A549 (cell line): ENCODE measurements at regions not wholly inside any gene's neighbourhood (a gene's known extent, or its start where the extent isn't known, plus 50 kb on each side); places are given as distances from the start of the nearest gene placed in this dataset.

Source experiments
- ATAC-seq, 2 experiments: fragments of 200-7000 bp in 1 of 2; fragments of >200 bp in 1 of 2; cut with Nextera tagmentation in 1 of 2; cut with Tn5 transposase in 1 of 2; 3 replicates each; pipeline versions ENCODE4 v1.8.0 to v1.9.1; 2018 to 2020; ENCODE audit warnings: mild to moderate bottlenecking in 1 of 2, moderate library complexity in 1 of 2
- CTCF ChIA-PET: fragments of 300-600 bp; sonication (Branson Sonifier 250); formaldehyde crosslinking; extraction: SDS; loops from one replicate; lab custom pipeline; 2021; ENCODE audit warnings: antibody characterized with exemption, inconsistent platforms; lab: Yijun Ruan, JAX
- POLR2A ChIA-PET: fragments of 350-600 bp; formaldehyde crosslinking; extraction: SDS; loops from one replicate; lab custom pipeline; 2021; ENCODE audit warnings: antibody characterized with exemption, inconsistent platforms; lab: Yijun Ruan, JAX
- DNase-seq, 2 experiments: peaks; one replicate each; pipeline versions ENCODE4 v3.0.0 to v3.0.0-alpha.2; 2011 to 2016; ENCODE audit warnings: low read depth in 1 of 2, low spot score in 1 of 2
- FAIRE-seq: peaks from 2 replicates; lab custom pipeline; 2011; peaks lifted over from hg19 to GRCh38; lab: Jason Lieb, UNC
- H3K27ac ChIP-seq, 2 experiments: fragments of >200 bp; sonication (Bioruptor Twin); formaldehyde crosslinking; 3 replicates each; pipeline ENCODE4 v1.5.1; 2016 to 2017
- H3K4me1 ChIP-seq: fragments of >200 bp; sonication (Bioruptor Twin); formaldehyde crosslinking; 3 replicates; pipeline ENCODE4 v1.6.1; 2016
- H3K4me2 ChIP-seq: fragments of >200 bp; sonication (Bioruptor Twin); formaldehyde crosslinking; 3 replicates; pipeline ENCODE4 v1.6.1; 2016
- H3K4me3 ChIP-seq: fragments of >200 bp; sonication (Bioruptor Twin); formaldehyde crosslinking; 3 replicates; pipeline ENCODE4 v1.5.1; 2016
- H3K9me3 ChIP-seq: fragments of >200 bp; sonication (Bioruptor Twin); formaldehyde crosslinking; 3 replicates; pipeline ENCODE4 v1.6.1; 2016
- BHLHE40 ChIP-seq: IDR thresholded peaks from 2 replicates; pipeline ENCODE4 v1.6.1; 2012; ENCODE audit warnings: low read depth, low read length, inconsistent platforms
- CBX8 ChIP-seq: fragments of 200-600 bp; sonication (generic); IDR thresholded peaks from 2 replicates; pipeline ENCODE4 v1.6.1; 2016
- CEBPB ChIP-seq, 2 experiments: fragments of >200 bp in 1 of 2; sonication (Bioruptor Twin) in 1 of 2; formaldehyde crosslinking in 1 of 2; IDR thresholded peaks; 2 replicates each; pipeline ENCODE4 v1.6.1; 2012 to 2016
- CHD2 ChIP-seq: fragments of 150-350 bp; IDR thresholded peaks from 2 replicates; pipeline ENCODE4 v1.6.1; 2014; ENCODE audit warnings: low read length; ENCODE audit not compliant: partially characterized antibody
- EHF ChIP-seq: fragments of 250-450 bp; sonication (Bioruptor Pico); IDR thresholded peaks from 2 replicates; pipeline ENCODE4 v1.5.0; 2020; ENCODE audit warnings: mild to moderate bottlenecking
- EP300 ChIP-seq, 2 experiments: fragments of >200 bp; sonication (Bioruptor Twin); formaldehyde crosslinking; IDR thresholded peaks; 2 replicates in 1 of 2; 3 replicates in 1 of 2; pipeline ENCODE4 v1.6.1; 2016 to 2017
- ESRRA ChIP-seq: fragments of 150-350 bp; IDR thresholded peaks from 2 replicates; pipeline ENCODE4 v1.6.1; 2014; ENCODE audit warnings: mild to moderate bottlenecking, low read length, borderline replicate concordance
- FOXS1 ChIP-seq: fragments of 250-450 bp; sonication (Bioruptor Pico); IDR thresholded peaks from 2 replicates; pipeline ENCODE4 v1.5.0; 2020; ENCODE audit warnings: mild to moderate bottlenecking, moderate library complexity
- GATA3 ChIP-seq: IDR thresholded peaks from 2 replicates; pipeline ENCODE4 v1.6.1; 2012; ENCODE audit warnings: borderline replicate concordance
- HDAC2 ChIP-seq: fragments of 200-600 bp; sonication (generic); IDR thresholded peaks from 2 replicates; pipeline ENCODE4 v1.6.1; 2016
- HEYL ChIP-seq: fragments of 250-450 bp; sonication (Bioruptor Pico); IDR thresholded peaks from 2 replicates; pipeline ENCODE4 v1.8.0; 2021; ENCODE audit warnings: mild to moderate bottlenecking, moderate library complexity
- HOXA7 ChIP-seq: fragments of 250-450 bp; sonication (Bioruptor Pico); IDR thresholded peaks from 2 replicates; pipeline ENCODE4 v1.5.0; 2020; ENCODE audit warnings: mild to moderate bottlenecking, moderate library complexity
- HOXB13 ChIP-seq: fragments of 250-450 bp; sonication (Bioruptor Pico); IDR thresholded peaks from 2 replicates; pipeline ENCODE4 v1.5.0; 2020; ENCODE audit warnings: low read depth, mild to moderate bottlenecking, moderate library complexity
- HOXB5 ChIP-seq: fragments of 250-450 bp; sonication (Bioruptor Pico); IDR thresholded peaks from 2 replicates; pipeline ENCODE4 v1.5.0; 2020; ENCODE audit warnings: mild to moderate bottlenecking, moderate library complexity
- JUNB ChIP-seq: fragments of >200 bp; sonication (Bioruptor Twin); formaldehyde crosslinking; IDR thresholded peaks from 2 replicates; pipeline ENCODE4 v1.6.1; 2016
- MAFK ChIP-seq: fragments of 450-650 bp; IDR thresholded peaks from 2 replicates; pipeline ENCODE4 v1.6.1; 2014; ENCODE audit not compliant: partially characterized antibody
- MAZ ChIP-seq: fragments of 150-350 bp; IDR thresholded peaks from 2 replicates; pipeline ENCODE4 v1.6.1; 2014; ENCODE audit warnings: antibody characterized with exemption, low read depth, low read length, borderline replicate concordance
- NFE2L2 ChIP-seq: fragments of 150-350 bp; conservative IDR thresholded peaks from 2 replicates; pipeline ENCODE4 v1.6.1; 2014; ENCODE audit warnings: low read length
- NR3C1 ChIP-seq: fragments of >200 bp; sonication (Bioruptor Twin); formaldehyde crosslinking; IDR thresholded peaks from 3 replicates; pipeline ENCODE4 v1.6.1; 2017
- PHF8 ChIP-seq: fragments of 200-600 bp; sonication (generic); IDR thresholded peaks from 2 replicates; pipeline ENCODE4 v1.6.1; 2016; ENCODE audit warnings: low read depth, mild to moderate bottlenecking, antibody characterized with exemption, moderate library complexity, borderline replicate concordance
- POLR2A ChIP-seq: IDR thresholded peaks from 2 replicates; pipeline ENCODE4 v1.6.1; 2012; ENCODE audit warnings: mild to moderate bottlenecking, low read length
- RARB ChIP-seq: fragments of 250-450 bp; sonication (Bioruptor Pico); IDR thresholded peaks from 2 replicates; pipeline ENCODE4 v1.8.0; 2021; ENCODE audit warnings: mild to moderate bottlenecking, moderate library complexity
- RCOR1 ChIP-seq: fragments of 150-350 bp; IDR thresholded peaks from 2 replicates; pipeline ENCODE4 v1.6.1; 2014; ENCODE audit warnings: antibody characterized with exemption, low read length, low read depth
- SREBF2 ChIP-seq: fragments of 450-650 bp; IDR thresholded peaks from 2 replicates; pipeline ENCODE4 v1.6.1; 2014; ENCODE audit warnings: mild to moderate bottlenecking, moderate library complexity
- ZNF302 ChIP-seq: fragments of 250-450 bp; sonication (Bioruptor Pico); IDR thresholded peaks from 2 replicates; pipeline ENCODE4 v1.9.0; 2021; ENCODE audit warnings: inconsistent platforms, mild to moderate bottlenecking, moderate library complexity
- ZSCAN20 ChIP-seq: fragments of 250-450 bp; sonication (Bioruptor Pico); IDR thresholded peaks from 2 replicates; pipeline ENCODE4 v1.8.0; 2022; ENCODE audit warnings: mild to moderate bottlenecking, moderate library complexity
- WGBS: methylation state at CpG from one replicate; pipeline ENCODE4 v1.1.6; 2017; ENCODE audit errors: missing lambda C conversion rate; 5-methylcytosine and 5-hydroxymethylcytosine counted together
- TF ChIP-seq, protein P1 (sequence below): IDR thresholded peaks from 2 replicates; pipeline ENCODE4 v1.6.1; 2012; ENCODE audit warnings: low read depth, borderline replicate concordance
- TF ChIP-seq, protein P2 (sequence below): IDR thresholded peaks from 2 replicates; pipeline ENCODE4 v1.6.1; 2012
- TF ChIP-seq, protein P3 (sequence below): fragments of 200-600 bp; sonication (generic); IDR thresholded peaks from 2 replicates; pipeline ENCODE4 v1.6.1; 2016; ENCODE audit warnings: antibody characterized with exemption, mild to moderate bottlenecking, moderate library complexity
- TF ChIP-seq, protein P4 (sequence below): fragments of 250-450 bp; sonication (Bioruptor Pico); IDR thresholded peaks from 2 replicates; pipeline ENCODE4 v1.5.0; 2021; ENCODE audit warnings: mild to moderate bottlenecking, moderate library complexity, borderline replicate concordance

DNA sequence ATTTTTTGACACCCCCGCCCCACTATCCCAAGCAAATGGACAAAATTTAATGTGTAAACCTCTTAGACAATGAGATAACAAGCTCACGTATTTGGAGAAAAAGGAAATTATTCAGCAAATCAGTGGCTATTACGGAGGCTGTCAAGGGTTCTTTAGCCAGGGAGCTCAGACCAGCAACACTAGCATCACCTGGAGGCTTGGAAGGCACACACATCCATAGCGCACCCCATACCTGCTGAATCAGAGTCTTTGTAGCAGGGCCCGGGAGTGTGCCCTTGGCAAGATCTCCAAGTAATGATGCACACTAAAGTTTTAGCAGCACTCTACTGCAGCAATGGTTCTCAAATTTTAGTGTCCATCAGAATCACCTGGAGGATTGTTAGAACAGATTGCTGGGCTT is 223.2 kb upstream of the BTBD3 start (continued):
- TF ChIP-seq CBX8 (no peak), ZSCAN20 (no peak)

DNA sequence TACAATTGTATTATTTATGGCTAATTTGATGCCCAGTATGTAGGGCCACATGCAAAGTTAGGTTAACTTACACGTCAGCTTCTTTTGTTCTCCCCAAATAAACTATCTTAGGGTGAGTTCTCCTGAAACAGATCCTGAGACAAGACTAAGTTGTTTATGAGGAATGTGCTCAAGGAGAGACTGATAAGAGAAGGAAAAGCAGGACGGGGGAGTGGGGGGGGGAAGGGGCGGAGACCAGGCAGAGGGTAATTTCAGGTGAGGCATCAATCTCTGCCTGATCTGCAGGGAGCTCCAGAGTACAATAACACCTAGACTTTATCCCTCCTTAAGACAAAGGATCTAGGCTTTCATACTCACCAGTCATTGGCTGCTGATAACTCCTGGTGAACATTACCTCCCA is 220.6 kb upstream of the BTBD3 start:
- no peak overlapping the region for H3K27ac ChIP-seq

DNA sequence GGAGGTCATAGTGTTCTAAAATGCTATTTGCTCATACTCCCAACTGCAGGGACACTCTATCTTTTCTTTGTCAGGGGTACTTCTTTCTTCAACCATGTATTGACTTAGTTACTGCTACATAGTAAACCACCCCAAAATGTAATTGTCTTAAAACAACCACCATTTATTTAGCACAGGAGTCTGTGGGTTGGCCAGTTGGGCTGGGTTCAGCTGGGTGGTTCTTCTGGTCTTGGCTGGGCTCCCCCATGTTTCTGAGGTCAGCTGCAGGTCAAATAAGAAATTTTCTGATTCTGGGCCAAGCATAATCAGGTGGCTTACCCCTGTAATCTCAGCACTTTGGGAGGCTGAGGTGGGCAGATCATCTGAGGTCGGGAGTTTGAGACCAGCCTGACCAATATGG is 220.0 kb upstream of the BTBD3 start:
- Histone ChIP-seq H3K4me3 (no peak overlapping the region), H3K4me1 (no peaks in the 10 kb centered on the region), H3K4me2 (no peak overlapping the region), H3K9me3 (0 out of 3 replicates have a peak, but pooled peaks cover 3% of the 10 kb centered on the region), H3K27ac (no peak overlapping the region)
- WGBS = 0% methylated on average over 1 of the region's 1 CpG
- ATAC-seq = no peak
- no peak for FAIRE-seq
- TF ChIP-seq POLR2A = no peak
- TF ChIP-seq NFE2L2 = no peak
- TF ChIP-seq, protein P1, sequence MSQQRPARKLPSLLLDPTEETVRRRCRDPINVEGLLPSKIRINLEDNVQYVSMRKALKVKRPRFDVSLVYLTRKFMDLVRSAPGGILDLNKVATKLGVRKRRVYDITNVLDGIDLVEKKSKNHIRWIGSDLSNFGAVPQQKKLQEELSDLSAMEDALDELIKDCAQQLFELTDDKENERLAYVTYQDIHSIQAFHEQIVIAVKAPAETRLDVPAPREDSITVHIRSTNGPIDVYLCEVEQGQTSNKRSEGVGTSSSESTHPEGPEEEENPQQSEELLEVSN = no peak
- TF ChIP-seq HEYL (CRISPR knock-in tag) = no peak
- TF ChIP-seq EHF (CRISPR knock-in tag) = no peak
- no peak for TF ChIP-seq JUNB
- TF ChIP-seq FOXS1 (CRISPR knock-in tag) = no peak
- TF ChIP-seq PHF8 = no peak
- no peak for TF ChIP-seq ZSCAN20
- TF ChIP-seq CEBPB (IDR thresholded peaks at IDR 0.05) = no peak
- no peak for TF ChIP-seq ESRRA
- no peak for TF ChIP-seq GATA3
- no peak for TF ChIP-seq EP300 (IDR thresholded peaks at IDR 0.05)
- TF ChIP-seq, protein P2, sequence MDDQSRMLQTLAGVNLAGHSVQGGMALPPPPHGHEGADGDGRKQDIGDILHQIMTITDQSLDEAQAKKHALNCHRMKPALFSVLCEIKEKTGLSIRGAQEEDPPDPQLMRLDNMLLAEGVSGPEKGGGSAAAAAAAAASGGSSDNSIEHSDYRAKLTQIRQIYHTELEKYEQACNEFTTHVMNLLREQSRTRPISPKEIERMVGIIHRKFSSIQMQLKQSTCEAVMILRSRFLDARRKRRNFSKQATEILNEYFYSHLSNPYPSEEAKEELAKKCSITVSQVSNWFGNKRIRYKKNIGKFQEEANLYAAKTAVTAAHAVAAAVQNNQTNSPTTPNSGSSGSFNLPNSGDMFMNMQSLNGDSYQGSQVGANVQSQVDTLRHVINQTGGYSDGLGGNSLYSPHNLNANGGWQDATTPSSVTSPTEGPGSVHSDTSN = no peak
- ChIA-PET CTCF (interaction anchor here (1.3 kb wide), 1 partner anchor 10 kb away, joined by 3 read pairs; no protein-coding TSS in a partner anchor), POLR2A (no interaction called here)
- no peak for DNase-seq

More for the DNA sequence above, 220.6 kb upstream of the BTBD3 start:
- ATAC-seq = no peak
- no peak for FAIRE-seq
- TF ChIP-seq HOXB5 = no peak
- TF ChIP-seq SREBF2 = no peak
- TF ChIP-seq CHD2 = no peak
- no peak for TF ChIP-seq HOXB13 (CRISPR knock-in tag)
- TF ChIP-seq, protein P3, sequence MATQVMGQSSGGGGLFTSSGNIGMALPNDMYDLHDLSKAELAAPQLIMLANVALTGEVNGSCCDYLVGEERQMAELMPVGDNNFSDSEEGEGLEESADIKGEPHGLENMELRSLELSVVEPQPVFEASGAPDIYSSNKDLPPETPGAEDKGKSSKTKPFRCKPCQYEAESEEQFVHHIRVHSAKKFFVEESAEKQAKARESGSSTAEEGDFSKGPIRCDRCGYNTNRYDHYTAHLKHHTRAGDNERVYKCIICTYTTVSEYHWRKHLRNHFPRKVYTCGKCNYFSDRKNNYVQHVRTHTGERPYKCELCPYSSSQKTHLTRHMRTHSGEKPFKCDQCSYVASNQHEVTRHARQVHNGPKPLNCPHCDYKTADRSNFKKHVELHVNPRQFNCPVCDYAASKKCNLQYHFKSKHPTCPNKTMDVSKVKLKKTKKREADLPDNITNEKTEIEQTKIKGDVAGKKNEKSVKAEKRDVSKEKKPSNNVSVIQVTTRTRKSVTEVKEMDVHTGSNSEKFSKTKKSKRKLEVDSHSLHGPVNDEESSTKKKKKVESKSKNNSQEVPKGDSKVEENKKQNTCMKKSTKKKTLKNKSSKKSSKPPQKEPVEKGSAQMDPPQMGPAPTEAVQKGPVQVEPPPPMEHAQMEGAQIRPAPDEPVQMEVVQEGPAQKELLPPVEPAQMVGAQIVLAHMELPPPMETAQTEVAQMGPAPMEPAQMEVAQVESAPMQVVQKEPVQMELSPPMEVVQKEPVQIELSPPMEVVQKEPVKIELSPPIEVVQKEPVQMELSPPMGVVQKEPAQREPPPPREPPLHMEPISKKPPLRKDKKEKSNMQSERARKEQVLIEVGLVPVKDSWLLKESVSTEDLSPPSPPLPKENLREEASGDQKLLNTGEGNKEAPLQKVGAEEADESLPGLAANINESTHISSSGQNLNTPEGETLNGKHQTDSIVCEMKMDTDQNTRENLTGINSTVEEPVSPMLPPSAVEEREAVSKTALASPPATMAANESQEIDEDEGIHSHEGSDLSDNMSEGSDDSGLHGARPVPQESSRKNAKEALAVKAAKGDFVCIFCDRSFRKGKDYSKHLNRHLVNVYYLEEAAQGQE = no peak
- no peak for TF ChIP-seq HDAC2
- no peak for TF ChIP-seq ESRRA
- TF ChIP-seq, protein P4, sequence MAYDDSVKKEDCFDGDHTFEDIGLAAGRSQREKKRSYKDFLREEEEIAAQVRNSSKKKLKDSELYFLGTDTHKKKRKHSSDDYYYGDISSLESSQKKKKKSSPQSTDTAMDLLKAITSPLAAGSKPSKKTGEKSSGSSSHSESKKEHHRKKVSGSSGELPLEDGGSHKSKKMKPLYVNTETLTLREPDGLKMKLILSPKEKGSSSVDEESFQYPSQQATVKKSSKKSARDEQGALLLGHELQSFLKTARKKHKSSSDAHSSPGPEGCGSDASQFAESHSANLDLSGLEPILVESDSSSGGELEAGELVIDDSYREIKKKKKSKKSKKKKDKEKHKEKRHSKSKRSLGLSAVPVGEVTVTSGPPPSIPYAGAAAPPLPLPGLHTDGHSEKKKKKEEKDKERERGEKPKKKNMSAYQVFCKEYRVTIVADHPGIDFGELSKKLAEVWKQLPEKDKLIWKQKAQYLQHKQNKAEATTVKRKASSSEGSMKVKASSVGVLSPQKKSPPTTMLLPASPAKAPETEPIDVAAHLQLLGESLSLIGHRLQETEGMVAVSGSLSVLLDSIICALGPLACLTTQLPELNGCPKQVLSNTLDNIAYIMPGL (CRISPR knock-in tag) = no peak
- TF ChIP-seq CEBPB (IDR thresholded peaks at IDR 0.05) = no peak
- TF ChIP-seq HEYL (CRISPR knock-in tag) = no peak
- no peak for TF ChIP-seq POLR2A
- TF ChIP-seq BHLHE40 = no peak
- no peak for TF ChIP-seq NR3C1
- no peak for TF ChIP-seq MAFK
- TF ChIP-seq HOXA7 (CRISPR knock-in tag) = no peak
- TF ChIP-seq ZNF302 (CRISPR knock-in tag) = no peak
- no peak for TF ChIP-seq MAZ
- no peak for TF ChIP-seq RARB (CRISPR knock-in tag)
- no peak for TF ChIP-seq RCOR1
- TF ChIP-seq, all 56 proteins: peak for 0
- 19% methylated on average over 3 of the region's 3 CpGs for WGBS
- CTCF ChIA-PET = no interaction called here
- Histone ChIP-seq H3K4me3 (no peak overlapping the region), H3K4me1 (no peaks in the 10 kb centered on the region), H3K4me2 (no peak overlapping the region), H3K9me3 (0 out of 3 replicates have a peak, but pooled peaks cover 3% of the 10 kb centered on the region)
- DNase-seq = no peak
- POLR2A ChIA-PET = no interaction called here
